MM.1S (cell line): ENCODE measurements at regions not wholly inside any gene's neighbourhood (a gene's known extent, or its start where the extent isn't known, plus 50 kb on each side); places are given as distances from the start of the nearest gene placed in this dataset.

Source experiments
- DNase-seq: peaks from one replicate; pipeline ENCODE4 v3.0.0-alpha.2; 2015
- H2AFZ ChIP-seq: fragments of 300-600 bp; sonication (generic); 2 replicates; pipeline ENCODE4 v1.6.0; 2016; ENCODE audit warnings: antibody characterized with exemption, low read length
- H3F3A ChIP-seq: fragments of 300-600 bp; sonication (generic); 2 replicates; pipeline ENCODE4 v1.6.1; 2016; ENCODE audit warnings: mild to moderate bottlenecking, antibody characterized with exemption, low read length, moderate library complexity, mixed read lengths; ENCODE audit not compliant: insufficient read depth
- H3K27ac ChIP-seq: fragments of 300-600 bp; sonication (generic); 2 replicates; pipeline ENCODE4 v1.5.1; 2016; ENCODE audit warnings: mild to moderate bottlenecking, low read length
- H3K27me3 ChIP-seq: fragments of 300-600 bp; sonication (generic); replicated peaks from 2 replicates; pipeline ENCODE4 v1.6.0; 2016; ENCODE audit warnings: low read length; ENCODE audit not compliant: insufficient read depth
- H3K36me3 ChIP-seq: fragments of 300-600 bp; sonication (generic); replicated peaks from 2 replicates; pipeline ENCODE4 v1.6.1; 2016; ENCODE audit warnings: mild to moderate bottlenecking, low read length, mixed read lengths; ENCODE audit not compliant: insufficient read depth
- H3K4me1 ChIP-seq: fragments of 300-600 bp; sonication (generic); 2 replicates; pipeline ENCODE4 v1.6.1; 2016; ENCODE audit warnings: low read length, mixed read lengths
- H3K4me2 ChIP-seq: fragments of 300-600 bp; sonication (generic); 2 replicates; pipeline ENCODE4 v1.6.0; 2016; ENCODE audit warnings: low read depth, low read length
- H3K4me3 ChIP-seq: fragments of 300-600 bp; sonication (generic); 2 replicates; pipeline ENCODE4 v1.5.1; 2016; ENCODE audit warnings: low read length, mixed read lengths
- H3K79me2 ChIP-seq: fragments of 300-600 bp; sonication (generic); 2 replicates; pipeline ENCODE4 v1.6.1; 2016; ENCODE audit warnings: mixed run types, low read length, mixed read lengths
- H3K9ac ChIP-seq: fragments of 300-600 bp; sonication (generic); 2 replicates; pipeline ENCODE4 v1.6.1; 2016; ENCODE audit warnings: low read length, mixed read lengths
- H3K9me2 ChIP-seq: fragments of 300-600 bp; sonication (generic); replicated peaks from 2 replicates; pipeline ENCODE4 v1.6.1; 2016; ENCODE audit warnings: mild to moderate bottlenecking, low read length, mixed read lengths; ENCODE audit not compliant: insufficient read depth
- H3K9me3 ChIP-seq: fragments of 300-600 bp; sonication (generic); replicated peaks from 2 replicates; pipeline ENCODE4 v1.6.1; 2016; ENCODE audit warnings: mild to moderate bottlenecking, low read length, mixed read lengths; ENCODE audit not compliant: insufficient read depth
- H4K20me1 ChIP-seq: fragments of 300-600 bp; sonication (generic); 2 replicates; pipeline ENCODE4 v1.6.1; 2016; ENCODE audit warnings: mild to moderate bottlenecking, low read length, moderate library complexity, mixed read lengths; ENCODE audit not compliant: insufficient read depth
- CTCF ChIP-seq: fragments of 300-600 bp; sonication (generic); IDR thresholded peaks from 2 replicates; pipeline ENCODE4 v1.5.1; 2016; ENCODE audit warnings: antibody characterized with exemption, low read length, mixed read lengths
- EZH2 ChIP-seq: fragments of 300-600 bp; sonication (generic); optimal IDR thresholded peaks from 2 replicates; pipeline ENCODE3; 2017; ENCODE audit warnings: low read depth, mild to moderate bottlenecking, antibody characterized with exemption, low read length, mixed read lengths
- EZH2phosphoT487 ChIP-seq: fragments of 300-600 bp; sonication (generic); IDR thresholded peaks from 2 replicates; pipeline ENCODE4 v1.6.1; 2018; ENCODE audit warnings: antibody characterized with exemption, low read length

- H3K9me3 ChIP-seq: no peaks in the 10 kb centered on the region
- TF ChIP-seq EZH2phosphoT487 (no peak), EZH2 (no peak), CTCF (no peak)
- no peak overlapping the region for H3K9ac ChIP-seq
- H3K9me2 ChIP-seq: no peaks in the 10 kb centered on the region
- no peak overlapping the region for H3K4me3 ChIP-seq
- no peak overlapping the region for H2AFZ ChIP-seq
- H3F3A ChIP-seq: no peaks in the 10 kb centered on the region
- no peaks in the 10 kb centered on the region for H3K4me1 ChIP-seq
- H3K27me3 ChIP-seq: no peaks in the 10 kb centered on the region
- H3K36me3 ChIP-seq: no peaks in the 10 kb centered on the region
- H3K27ac ChIP-seq: no peak overlapping the region
- no peaks in the 10 kb centered on the region for H4K20me1 ChIP-seq
- no peak for DNase-seq
- H3K79me2 ChIP-seq: no peaks in the 10 kb centered on the region
- H3K4me2 ChIP-seq: no peak overlapping the region
Observed at GRCh38 chr12:77754086-77754485, 76.6 kb upstream of the NAV3 start.

- Histone ChIP-seq H3K9ac (no peak overlapping the region), H3K27ac (no peak overlapping the region), H3K79me2 (no peaks in the 10 kb centered on the region), H3K9me3 (no peaks in the 10 kb centered on the region), H3K4me3 (no peak overlapping the region), H3K4me2 (no peak overlapping the region), H3K36me3 (no peaks in the 10 kb centered on the region), H3K9me2 (no peaks in the 10 kb centered on the region), H3K27me3 (no peaks in the 10 kb centered on the region), H2AFZ (no peak overlapping the region), H3F3A (peaks cover under 1% of the 10 kb centered on the region), H4K20me1 (no peaks in the 10 kb centered on the region), H3K4me1 (peaks cover 2% of the 10 kb centered on the region)
- DNase-seq: no peak
- TF ChIP-seq EZH2: no peak
- TF ChIP-seq EZH2phosphoT487: no peak
- TF ChIP-seq CTCF: no peak
Observed at GRCh38 chr12:77751939-77752338, 78.8 kb upstream of the NAV3 start.

- no peak for TF ChIP-seq CTCF
- no peak for TF ChIP-seq EZH2
- no peak for TF ChIP-seq EZH2phosphoT487
- H3K79me2 ChIP-seq: no peaks in the 10 kb centered on the region
- no peaks in the 10 kb centered on the region for H3K36me3 ChIP-seq
- peak overlapping the region; percentile 54; the same call in 1 of the 2 replicates for H3K4me2 ChIP-seq
- H3K27ac ChIP-seq: peak overlapping the region; percentile 85
- peak overlapping the region; percentile 44 for H3K9ac ChIP-seq
- peaks cover 19% of the 10 kb centered on the region for H3K4me1 ChIP-seq
- peaks cover 15% of the 10 kb centered on the region for H3F3A ChIP-seq
- no peaks in the 10 kb centered on the region for H3K9me3 ChIP-seq
- H3K27me3 ChIP-seq: no peaks in the 10 kb centered on the region
- H4K20me1 ChIP-seq: no peaks in the 10 kb centered on the region
- peak; percentile 96 for DNase-seq
- H3K9me2 ChIP-seq: no peaks in the 10 kb centered on the region
- H3K4me3 ChIP-seq: no peak overlapping the region
- H2AFZ ChIP-seq: peak overlapping the region; percentile 48; the same call in 1 of the 2 replicates
Observed at GRCh38 chr12:77746096-77746495, 84.6 kb upstream of the NAV3 start.

- Histone ChIP-seq H3K4me3 (no peak overlapping the region), H3F3A (peaks cover 15% of the 10 kb centered on the region), H3K27me3 (no peaks in the 10 kb centered on the region), H4K20me1 (no peaks in the 10 kb centered on the region), H2AFZ (peak overlapping the region; percentile 48), H3K9me3 (no peaks in the 10 kb centered on the region), H3K79me2 (no peaks in the 10 kb centered on the region), H3K36me3 (no peaks in the 10 kb centered on the region), H3K9me2 (no peaks in the 10 kb centered on the region), H3K4me2 (peak overlapping the region; percentile 54), H3K9ac (peak overlapping the region; percentile 44), H3K27ac (peak overlapping the region; percentile 85), H3K4me1 (peaks cover 19% of the 10 kb centered on the region)
- TF ChIP-seq CTCF: no peak
- no peak for TF ChIP-seq EZH2
- TF ChIP-seq EZH2phosphoT487: no peak
- no peak for DNase-seq
Observed at GRCh38 chr12:77745624-77746023, 85.1 kb upstream of the NAV3 start.
